Hepatic stellate cell (primary cell): ENCODE measurements at regions not wholly inside any gene's neighbourhood (a gene's known extent, or its start where the extent isn't known, plus 50 kb on each side); places are given as distances from the start of the nearest gene placed in this dataset.
"Not testable (repeated sequence)": the region's sequence is repeated elsewhere in the genome, so short reads cannot be mapped to it uniquely, and the experiment has no call there.

ENCODE experiments used
- DNase-seq: peaks from one replicate; pipeline ENCODE4 v3.0.0; 2011; ENCODE audit warnings: low spot score

- no peak for DNase-seq
Measured at GRCh38 chr12:93080452-93080851, 151.4 kb upstream of the EEA1 start.

GRCh38 chr12:93080994-93081809, 152.1 kb upstream of the EEA1 start:
- DNase-seq: peak; percentile 69

DNA sequence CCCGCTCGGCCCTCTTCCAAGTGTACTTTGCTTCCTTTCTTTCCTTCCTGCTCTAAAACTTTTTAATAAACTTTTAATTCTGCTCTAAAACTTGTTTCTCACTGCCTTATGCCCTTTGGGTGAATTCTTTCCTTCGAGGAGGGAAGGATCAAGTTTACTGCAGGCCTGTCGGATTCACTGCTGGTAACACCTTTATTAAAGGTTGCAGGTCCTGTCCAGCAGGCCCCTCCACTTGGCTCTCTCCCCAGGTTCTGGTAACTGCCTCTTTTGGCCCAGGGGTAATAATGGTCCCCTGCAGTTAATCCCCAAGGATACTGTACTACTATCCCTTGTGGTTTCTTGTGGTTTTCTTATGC, 152.7 kb upstream of the EEA1 start:
- DNase-seq: no peak

DNA sequence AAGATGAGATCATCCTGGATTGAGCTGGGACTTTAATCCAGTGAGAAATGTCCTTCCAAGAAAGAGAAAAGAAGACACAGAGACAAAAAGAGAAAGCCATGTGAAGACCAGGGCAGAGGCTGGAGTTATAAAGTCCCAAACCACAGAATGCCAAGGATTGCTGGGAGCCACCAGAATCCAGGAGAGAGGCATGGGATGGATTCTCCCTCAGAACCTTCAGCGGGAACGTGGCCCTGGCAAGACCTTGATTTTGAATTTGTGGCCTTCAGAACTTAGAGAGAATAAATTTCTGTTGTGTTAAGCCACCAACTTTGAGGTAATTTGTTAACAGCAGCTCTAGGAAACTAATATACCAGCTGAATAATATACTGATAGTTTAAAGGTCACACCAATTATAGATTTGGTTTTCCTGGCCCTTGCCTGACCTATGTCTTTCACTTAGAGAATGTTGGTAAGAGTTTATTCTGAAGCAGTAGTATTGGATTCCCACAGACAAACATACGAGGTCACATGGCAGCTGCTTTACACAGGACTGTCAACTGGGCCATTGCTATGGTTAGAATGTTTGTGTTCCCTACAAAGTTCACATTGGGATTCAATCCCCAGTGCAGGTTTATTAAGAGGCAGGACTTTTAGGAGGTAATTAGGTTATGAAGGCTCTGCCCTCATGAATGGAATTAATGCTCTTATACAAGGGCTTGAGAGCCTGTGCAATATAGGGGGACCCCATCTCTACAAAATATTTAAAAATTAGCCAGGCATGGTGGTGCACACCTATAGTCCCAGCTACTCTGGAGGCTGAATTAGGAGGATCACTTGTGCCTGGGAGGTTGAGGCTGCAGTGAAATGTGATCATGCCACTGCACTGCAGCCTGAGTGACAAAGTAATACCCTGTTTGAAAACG, 156.5 kb upstream of the EEA1 start:
- DNase-seq: no peak

DNA sequence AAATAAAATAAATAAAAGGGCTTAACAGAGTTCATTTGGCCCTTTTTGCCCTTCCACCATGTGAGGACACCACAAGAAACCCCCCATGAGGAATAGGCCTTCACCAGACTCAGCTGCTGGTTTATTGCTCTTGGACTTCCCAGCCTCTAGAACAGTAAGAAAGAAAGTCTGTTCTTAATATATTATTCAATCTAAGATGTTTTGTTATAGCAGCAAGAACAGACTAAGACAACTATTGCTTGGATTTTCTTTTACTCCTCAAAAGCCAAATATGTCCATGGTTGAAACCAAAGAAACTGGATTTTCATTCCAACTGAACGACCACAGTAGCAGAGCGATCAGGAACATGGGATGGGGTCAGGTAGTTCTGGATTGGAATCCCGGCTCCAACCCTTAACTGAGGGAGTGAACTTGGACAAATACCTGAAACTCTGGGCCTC, 157.2 kb upstream of the EEA1 start:
- no peak for DNase-seq

- no peak for DNase-seq
Measured at GRCh38 chr12:93087840-93088610, 158.9 kb upstream of the EEA1 start.

DNA sequence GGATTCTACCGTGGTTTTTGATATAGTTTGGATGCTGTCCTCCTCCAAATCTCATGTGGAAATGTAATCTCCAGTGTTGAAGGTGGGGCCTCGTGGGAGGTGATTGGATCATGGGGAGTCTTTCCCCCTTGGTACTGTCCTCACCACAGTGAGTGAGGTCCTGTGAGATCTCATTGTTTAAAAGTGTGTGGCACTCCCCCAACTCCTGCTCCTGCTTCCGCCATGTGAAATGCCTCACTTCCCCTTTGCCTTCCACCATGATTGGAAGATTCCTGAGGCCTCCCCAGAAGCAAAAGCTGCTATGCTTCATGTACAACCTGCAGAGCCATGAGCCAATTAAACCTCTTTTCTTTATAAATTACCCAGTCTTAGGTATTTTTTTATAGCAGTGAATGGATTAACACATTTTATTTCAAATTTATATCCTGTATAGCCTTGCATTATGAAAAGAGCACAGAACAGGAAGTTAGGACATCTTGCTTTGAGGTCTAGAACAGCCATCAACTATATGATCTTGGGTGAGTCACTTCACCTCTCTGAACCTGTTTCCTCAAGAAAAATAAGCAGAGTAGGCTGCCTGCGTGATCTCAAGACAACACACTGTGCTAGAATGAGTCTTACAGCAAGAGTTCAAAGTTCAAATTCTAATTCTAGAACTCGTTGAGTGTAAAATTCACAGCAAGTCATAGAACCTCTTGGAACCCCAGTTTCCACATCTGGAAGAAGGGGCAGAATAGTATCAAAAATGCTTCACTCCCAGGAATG, 160.9 kb upstream of the EEA1 start:
- peak; percentile 47 for DNase-seq

DNA sequence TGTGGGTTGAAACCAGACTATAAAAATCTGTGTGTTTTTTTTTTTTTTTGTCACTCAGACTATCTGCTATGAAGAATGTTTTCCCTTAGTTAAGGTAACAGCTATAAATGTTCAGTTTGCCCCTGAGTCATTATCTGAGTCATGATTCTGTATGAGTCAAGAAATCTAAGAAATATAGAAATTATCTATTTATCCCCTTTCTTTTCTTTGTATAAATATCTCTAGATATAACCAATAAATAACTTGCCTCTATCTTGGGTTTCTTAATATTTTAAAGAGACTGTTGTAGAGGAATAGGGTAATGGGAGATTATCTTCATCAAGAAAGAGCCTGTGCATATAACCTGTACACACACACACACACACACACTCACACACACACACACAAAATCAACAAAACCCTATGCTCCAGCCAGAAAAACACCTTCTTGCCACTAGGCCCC, 161.7 kb upstream of the EEA1 start:
- no peak for DNase-seq

- no peak for DNase-seq
Measured at GRCh38 chr12:93091886-93092648, 163.0 kb upstream of the EEA1 start.

- no peak for DNase-seq
Measured at GRCh38 chr12:93092649-93092945, 163.5 kb upstream of the EEA1 start.

- no peak for DNase-seq
Measured at GRCh38 chr12:93093243-93093642, 164.1 kb upstream of the EEA1 start.

DNA sequence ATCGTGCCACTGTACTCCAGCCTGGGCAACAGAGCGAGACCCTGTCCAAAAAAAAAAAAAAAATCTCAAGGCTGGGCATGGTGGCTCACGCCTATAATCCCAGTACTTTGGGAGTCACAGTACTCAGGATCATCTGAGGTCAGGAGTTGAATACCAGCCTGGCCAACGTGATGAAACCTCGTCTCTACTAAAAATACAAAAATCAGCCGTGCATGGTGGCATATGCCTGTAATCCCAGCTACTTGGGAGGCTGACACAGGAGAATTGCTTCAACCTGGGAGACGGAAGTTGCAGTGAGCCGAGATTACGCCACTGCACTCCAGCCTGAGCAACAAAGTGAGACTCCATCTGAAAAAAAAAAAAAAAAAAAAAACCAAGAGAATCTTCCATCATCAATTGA, 165.1 kb upstream of the EEA1 start:
- not testable (repeated sequence) for DNase-seq

DNA sequence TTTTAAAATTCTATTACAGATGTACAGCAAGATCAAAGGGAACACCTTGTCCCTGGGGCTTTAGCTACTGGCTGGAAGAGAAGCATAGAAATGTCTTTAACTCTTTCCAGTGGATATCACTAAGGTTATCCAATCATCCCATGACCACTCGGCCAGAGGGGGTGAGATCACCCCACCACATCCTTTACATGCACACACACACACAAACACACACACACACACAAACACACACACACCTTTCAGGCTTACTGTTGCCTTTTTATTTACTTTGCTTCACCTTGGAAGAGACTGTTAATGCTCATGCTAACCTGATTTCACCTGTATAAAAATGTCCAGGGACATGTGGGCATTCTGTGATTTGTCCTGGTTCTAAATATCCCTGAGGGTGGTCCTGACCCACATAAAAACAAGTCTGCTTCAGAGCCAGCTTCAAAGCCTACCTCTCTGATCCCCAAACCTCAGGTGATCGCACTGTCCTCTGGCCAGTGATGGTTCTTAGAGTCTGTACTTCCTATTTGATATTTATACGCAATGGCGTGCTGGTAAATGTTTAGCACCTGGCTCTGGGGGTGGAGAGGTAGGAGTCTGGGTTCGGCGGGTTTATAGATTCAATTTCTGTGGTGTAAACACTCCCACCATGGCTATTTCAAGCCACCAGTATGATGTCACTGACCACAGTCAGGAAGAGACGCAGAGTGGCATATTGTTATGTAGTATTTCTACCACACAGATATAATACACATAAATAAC, 166.1 kb upstream of the EEA1 start:
- no peak for DNase-seq

- DNase-seq: no peak
Measured at GRCh38 chr12:93097417-93097816, 168.3 kb upstream of the EEA1 start.

DNA sequence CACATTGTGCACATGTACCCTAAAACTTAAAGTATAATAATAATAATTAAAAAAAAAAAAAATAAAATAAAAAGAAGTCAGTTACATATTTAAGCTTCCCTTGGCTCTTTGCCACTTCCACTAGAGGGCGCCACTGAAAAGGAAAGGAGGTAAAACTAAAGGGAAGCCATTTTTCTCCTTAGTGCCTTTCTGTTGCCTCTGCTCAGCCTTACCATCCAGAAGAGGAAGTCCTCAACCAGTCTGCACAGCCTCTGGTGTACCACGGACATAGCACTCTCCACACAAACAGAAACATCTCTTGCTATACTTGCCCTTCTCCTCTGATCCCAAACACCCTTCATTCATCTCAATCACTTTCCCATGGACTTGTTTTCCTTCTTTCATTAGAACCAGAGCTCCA, 169.0 kb upstream of the EEA1 start:
- DNase-seq: no peak

DNA sequence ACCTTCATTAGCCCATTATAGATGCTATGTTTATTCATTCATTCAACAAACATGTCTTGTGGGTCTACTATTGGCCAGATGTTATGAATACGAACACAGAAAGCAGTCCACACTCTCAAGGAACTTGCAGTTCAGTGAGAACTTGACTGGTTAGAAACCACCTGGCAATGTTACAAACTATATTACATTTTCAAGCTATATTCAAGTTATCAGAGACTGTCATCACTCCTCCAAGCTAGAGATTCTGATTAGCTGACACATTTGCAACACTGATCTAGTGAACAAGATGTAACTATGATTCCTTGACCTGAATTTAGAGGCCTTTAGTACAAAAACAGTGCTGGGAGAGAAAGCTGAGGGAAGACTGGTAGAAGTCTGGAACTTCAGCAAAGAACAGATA, 170.7 kb upstream of the EEA1 start:
- DNase-seq: no peak

- no peak for DNase-seq
Measured at GRCh38 chr12:93100610-93101009, 171.5 kb upstream of the EEA1 start.

DNA sequence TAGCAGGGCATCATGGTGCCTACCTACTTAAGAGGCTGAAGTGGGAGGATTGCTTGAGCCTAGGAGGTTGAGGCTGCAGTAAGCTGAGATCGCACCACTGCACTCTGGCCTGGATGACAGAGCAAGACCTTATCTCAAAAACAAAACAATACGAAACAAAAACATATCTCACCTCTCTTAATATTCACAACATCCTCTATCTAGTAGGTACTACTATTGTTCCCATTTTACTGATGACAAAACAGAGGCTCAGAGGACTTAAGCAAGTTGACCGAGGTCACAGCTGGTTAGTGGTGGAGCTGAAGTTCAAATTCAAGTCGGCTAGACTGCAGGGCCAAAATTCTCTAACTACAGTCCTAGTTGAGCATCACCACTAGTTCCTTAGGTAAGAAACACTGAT, 172.3 kb upstream of the EEA1 start:
- no peak for DNase-seq

GRCh38 chr12:93102312-93102711, 173.2 kb upstream of the EEA1 start:
- no peak for DNase-seq

GRCh38 chr12:93102744-93103143, 173.6 kb upstream of the EEA1 start:
- DNase-seq: no peak
